ENCODE measurements at regions not wholly inside any gene's neighbourhood (a gene's known extent, or its start where the extent isn't known, plus 50 kb on each side); places are given as distances from the start of the nearest gene placed in this dataset.

DNA sequence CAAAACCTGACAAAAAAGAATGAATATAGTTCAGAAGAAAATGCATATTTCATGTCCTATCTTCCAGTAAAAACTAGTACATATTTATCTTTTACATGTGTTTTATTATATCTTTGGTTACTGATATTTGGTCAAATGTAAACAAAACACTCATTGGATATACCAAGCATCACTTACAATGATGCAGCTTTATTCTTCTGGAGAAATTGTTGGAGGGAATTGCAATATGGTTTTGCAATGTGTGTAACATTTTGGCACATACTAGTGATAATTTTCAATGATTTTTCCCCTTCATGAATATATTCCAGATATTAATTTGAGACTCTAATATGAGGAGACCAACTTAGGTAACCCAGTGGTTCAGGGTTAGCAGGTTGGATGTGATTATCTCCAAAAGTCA lies 146.1 kb downstream of the ZC3H11B start:
- no peaks in the 10 kb centered on the region for H4K20me1 ChIP-seq (replicated peaks in 1 of 2; ENCODE audit: control insufficient read depth in 1 of 2, insufficient read depth in 2 of 2, low read length in 2 of 2)
- TF ChIP-seq KDM1A (IDR thresholded peaks at IDR 0.05; ENCODE audit: borderline replicate concordance, low read length) (no peak), JUN (IDR thresholded peaks at IDR 0.05; ENCODE audit: low read depth, low read length) (no peak), YY1 (IDR thresholded peaks at IDR 0.05; ENCODE audit: low read depth, low read length) (no peak)
- TF ChIP-seq, protein P1, sequence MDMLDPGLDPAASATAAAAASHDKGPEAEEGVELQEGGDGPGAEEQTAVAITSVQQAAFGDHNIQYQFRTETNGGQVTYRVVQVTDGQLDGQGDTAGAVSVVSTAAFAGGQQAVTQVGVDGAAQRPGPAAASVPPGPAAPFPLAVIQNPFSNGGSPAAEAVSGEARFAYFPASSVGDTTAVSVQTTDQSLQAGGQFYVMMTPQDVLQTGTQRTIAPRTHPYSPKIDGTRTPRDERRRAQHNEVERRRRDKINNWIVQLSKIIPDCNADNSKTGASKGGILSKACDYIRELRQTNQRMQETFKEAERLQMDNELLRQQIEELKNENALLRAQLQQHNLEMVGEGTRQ (IDR thresholded peaks at IDR 0.05; ENCODE audit: low read length) = no peak

More for the DNA sequence above, 146.1 kb downstream of the ZC3H11B start:
- no peak overlapping the region for H4K91ac ChIP-seq (replicated peaks; ENCODE audit: insufficient read length, low read length)
- H4K8ac ChIP-seq (ENCODE audit: extremely low read depth, insufficient read depth, low read length) = no peak overlapping the region
- no peak overlapping the region for H3K27ac ChIP-seq (ENCODE audit: low read depth, low read length)
- H2AK5ac ChIP-seq (ENCODE audit: low read depth, low read length) = no peak overlapping the region
- no peaks in the 10 kb centered on the region for H3K79me1 ChIP-seq (ENCODE audit: low read depth, low read length)
- POLR2A ChIA-PET (ENCODE audit: partially characterized antibody) = no interaction called here
- H3K4me2 ChIP-seq (ENCODE audit: insufficient read depth in 1 of 2, low read depth in 2 of 2, low read length in 2 of 2) = no peak overlapping the region
- H3K23ac ChIP-seq (ENCODE audit: insufficient read length) = no peak overlapping the region
- DNase-seq (ENCODE audit: low read depth in 1 of 2, low spot score in 2 of 2) (no peak), FAIRE-seq (no peak)
- no peak overlapping the region for H2BK12ac ChIP-seq (ENCODE audit: low read depth, low read length)
- no peak overlapping the region for H2AFZ ChIP-seq (ENCODE audit: low read length)
- H3K4me3 ChIP-seq (ENCODE audit: extremely low read depth in 1 of 4, insufficient read depth in 2 of 4, low read depth in 3 of 4, low read length in 4 of 4) = no peak overlapping the region
- CTCF ChIA-PET (ENCODE audit: partially characterized antibody) = no interaction called here
- no peak overlapping the region for H3K4ac ChIP-seq (replicated peaks; ENCODE audit: insufficient read length, low read depth, low read length)
- no peak overlapping the region for H2BK120ac ChIP-seq (replicated peaks; ENCODE audit: low read depth, low read length)
- H2BK5ac ChIP-seq (ENCODE audit: low read depth, low read length) = no peak overlapping the region
- no peaks in the 10 kb centered on the region for H3K9me3 ChIP-seq (ENCODE audit: insufficient read depth in 2 of 2, low read depth in 1 of 2, low read length in 1 of 2)
- no peaks in the 10 kb centered on the region for H3K27me3 ChIP-seq (replicated peaks in 1 of 4; ENCODE audit: control insufficient read depth in 3 of 4, extremely low read depth in 1 of 4, insufficient read depth in 3 of 4, low read length in 3 of 4)
- no peaks in the 10 kb centered on the region for H3K79me2 ChIP-seq (ENCODE audit: control insufficient read depth in 1 of 2, insufficient read depth in 2 of 2, low read length in 2 of 2)
- no peak overlapping the region for H4K5ac ChIP-seq (ENCODE audit: insufficient read length, low read depth, low read length)
- H2BK15ac ChIP-seq (ENCODE audit: low read length) = no peak overlapping the region
- no peak overlapping the region for H3K14ac ChIP-seq (ENCODE audit: insufficient read length)
- H2BK20ac ChIP-seq (ENCODE audit: low read length) = no peak overlapping the region
- H3K9ac ChIP-seq (replicated peaks in 1 of 4; ENCODE audit: extremely low read depth in 1 of 4, low read depth in 3 of 4, low read length in 3 of 4) = no peak overlapping the region
- no peaks in the 10 kb centered on the region for H3K4me1 ChIP-seq (replicated peaks in 1 of 4; ENCODE audit: control insufficient read depth in 3 of 4, insufficient read depth in 4 of 4, low read length in 3 of 4)
- H3K23me2 ChIP-seq (ENCODE audit: low read depth, low read length) = no peaks in the 10 kb centered on the region
- no peak overlapping the region for H3K18ac ChIP-seq (ENCODE audit: extremely low read depth, low read length)
- no peak overlapping the region for H3K56ac ChIP-seq (replicated peaks; ENCODE audit: insufficient read length, low read depth, low read length)
- H3K36me3 ChIP-seq (ENCODE audit: control insufficient read depth in 2 of 4, insufficient read depth in 4 of 4, low read length in 3 of 4) = no peaks in the 10 kb centered on the region
